ENCODE measurements at regions not wholly inside any gene's neighbourhood (a gene's known extent, or its start where the extent isn't known, plus 50 kb on each side); places are given as distances from the start of the nearest gene placed in this dataset.

GRCh38 chr5:19274578-19274977 lies 713.4 kb downstream of the CDH18 start:
- TF ChIP-seq CTCF (IDR thresholded peaks at IDR 0.05): no peak
- no peak for TF ChIP-seq POLR2AphosphoS5 (IDR thresholded peaks at IDR 0.05)
